ENCODE measurements at regions not wholly inside any gene's neighbourhood (a gene's known extent, or its start where the extent isn't known, plus 50 kb on each side); places are given as distances from the start of the nearest gene placed in this dataset.
A peak's percentile ranks its signal among the peaks of the same experiment; 100 is the strongest.

- dilution Hi-C loops (cut with HindIII; ENCODE audit: low sequenced_read_pairs, unreplicated experiment) = no loop called here
- H4K91ac ChIP-seq (ENCODE audit: insufficient read depth, low read depth, low read length) = no peak overlapping the region
- no peak overlapping the region for H2AK9ac ChIP-seq (replicated peaks; ENCODE audit: low read depth, low read length, poor library complexity)
- DNase-seq (no peak), ATAC-seq (ENCODE audit: low read depth) (no peak)
- H3K56ac ChIP-seq (ENCODE audit: extremely low read depth, insufficient read depth, low read length) = no peak overlapping the region
- intact Hi-C loops (cut with micrococcal nuclease) = no loop called here
- H4K20me1 ChIP-seq (ENCODE audit: insufficient read depth, low read length) = no peaks in the 10 kb centered on the region
- no peak overlapping the region for H3K27ac ChIP-seq (ENCODE audit: insufficient read depth, low read length)
- no peak overlapping the region for H2BK120ac ChIP-seq (ENCODE audit: low read depth, low read length)
- H4K8ac ChIP-seq (ENCODE audit: low read depth in 2 of 2, low read length in 2 of 2) = no peak overlapping the region
- no peak overlapping the region for H4K5ac ChIP-seq (ENCODE audit: low read depth, low read length)
- no peak overlapping the region for H2BK5ac ChIP-seq (ENCODE audit: low read depth, low read length, poor library complexity, severe bottlenecking)
- H2AFZ ChIP-seq (replicated peaks; ENCODE audit: low read length, poor library complexity) = peak overlapping the region; percentile 34
- H3K14ac ChIP-seq (replicated peaks; ENCODE audit: low read depth, low read length) = 0 out of 2 replicates have a peak overlapping the region, but pooled peaks have one; percentile 37
- H3K4ac ChIP-seq (ENCODE audit: low read depth, low read length) = no peak overlapping the region
- no peak overlapping the region for H3K18ac ChIP-seq (ENCODE audit: low read depth, low read length)
- ChIA-PET POLR2A (ENCODE audit: unreplicated experiment) (no interaction called here), CTCF (no interaction called here)
- H3K9ac ChIP-seq (ENCODE audit: low read depth, low read length) = no peak overlapping the region
- BruUV-seq (replicated peaks) = no TSS peak
- H2BK15ac ChIP-seq (ENCODE audit: low read depth, low read length) = no peak overlapping the region
- no peak overlapping the region for H3K4me3 ChIP-seq (ENCODE audit: insufficient read depth, low read depth, low read length)
- in situ Hi-C loops (cut with MboI; ENCODE audit: low sequenced_read_pairs) = no loop called here
- H3K23ac ChIP-seq (ENCODE audit: low read depth, low read length) = no peak overlapping the region
- H2AK5ac ChIP-seq (ENCODE audit: low read depth, low read length) = no peak overlapping the region
- no peaks in the 10 kb centered on the region for H3K79me1 ChIP-seq (ENCODE audit: low read depth in 1 of 2, low read length in 2 of 2)
- no peaks in the 10 kb centered on the region for H3K9me1 ChIP-seq (ENCODE audit: insufficient read depth, low read length)
- H3K4me1 ChIP-seq (ENCODE audit: control insufficient read depth, insufficient read depth, low read length) = peaks cover 5% of the 10 kb centered on the region; the same call in 1 of the 2 replicates
- no peak overlapping the region for H2BK20ac ChIP-seq (ENCODE audit: low read depth, low read length)
- no CpG with 5 or more reads among the region's 2 CpGs for WGBS, 2 experiments (ENCODE audit: extremely low coverage in 2 of 2, insufficient read length in 1 of 2)
- no peak for TF ChIP-seq ELK1 (IDR thresholded peaks at IDR 0.05; ENCODE audit: borderline replicate concordance, low read depth, low read length)
- TF ChIP-seq NFE2L2 (IDR thresholded peaks at IDR 0.05; ENCODE audit: low read depth, low read length) = no peak
- no peak for TF ChIP-seq MAZ (IDR thresholded peaks at IDR 0.05; ENCODE audit: borderline replicate concordance, low read depth, low read length)
- TF ChIP-seq BHLHE40 (IDR thresholded peaks at IDR 0.05; ENCODE audit: low read depth, low read length) = no peak
- TF ChIP-seq FOS (IDR thresholded peaks at IDR 0.05; ENCODE audit: low read depth, low read length) = no peak
- H3K4me2 ChIP-seq (ENCODE audit: low read depth, low read length) = no peak overlapping the region
- no peaks in the 10 kb centered on the region for H3K36me3 ChIP-seq (ENCODE audit: control insufficient read depth, insufficient read depth, low read length)
- peaks cover 17% of the 10 kb centered on the region for H3K27me3 ChIP-seq (ENCODE audit: control insufficient read depth, insufficient read depth, low read length)
- no peaks in the 10 kb centered on the region for H3K9me3 ChIP-seq (ENCODE audit: control insufficient read depth, insufficient read depth, low read length)
Measured at GRCh38 chr2:38154395-38154794, 78.4 kb upstream of the CYP1B1 start.
